G401.6 (cell line): ENCODE measurements at regions not wholly inside any gene's neighbourhood (a gene's known extent, or its start where the extent isn't known, plus 50 kb on each side); places are given as distances from the start of the nearest gene placed in this dataset.
"Not testable (repeated sequence)": the region's sequence is repeated elsewhere in the genome, so short reads cannot be mapped to it uniquely, and the experiment has no call there.

Experiments
- FAIRE-seq: peaks from 2 replicates; lab custom pipeline; 2012; peaks lifted over from hg19 to GRCh38; lab: Jason Lieb, UNC

DNA sequence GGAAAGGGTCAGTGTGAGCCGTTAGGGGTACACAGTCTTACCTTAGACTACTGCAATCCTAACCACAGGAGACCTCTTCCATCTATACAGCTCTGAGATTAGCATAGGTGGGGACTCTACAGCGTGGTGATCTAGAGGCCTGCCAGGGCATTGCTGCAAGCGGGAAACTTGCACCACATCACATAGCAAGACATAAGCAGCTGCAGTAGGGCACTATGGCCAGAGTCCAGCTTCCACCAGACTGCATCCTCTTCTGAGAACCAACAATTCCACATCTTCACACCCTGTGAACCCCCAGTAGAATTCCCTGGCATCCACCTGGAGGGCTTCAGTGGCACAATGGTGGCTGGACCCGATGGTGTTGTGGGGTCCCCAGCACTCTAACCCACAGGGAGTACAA is 1564.3 kb upstream of the PRR20A start:
- no peak for FAIRE-seq

DNA sequence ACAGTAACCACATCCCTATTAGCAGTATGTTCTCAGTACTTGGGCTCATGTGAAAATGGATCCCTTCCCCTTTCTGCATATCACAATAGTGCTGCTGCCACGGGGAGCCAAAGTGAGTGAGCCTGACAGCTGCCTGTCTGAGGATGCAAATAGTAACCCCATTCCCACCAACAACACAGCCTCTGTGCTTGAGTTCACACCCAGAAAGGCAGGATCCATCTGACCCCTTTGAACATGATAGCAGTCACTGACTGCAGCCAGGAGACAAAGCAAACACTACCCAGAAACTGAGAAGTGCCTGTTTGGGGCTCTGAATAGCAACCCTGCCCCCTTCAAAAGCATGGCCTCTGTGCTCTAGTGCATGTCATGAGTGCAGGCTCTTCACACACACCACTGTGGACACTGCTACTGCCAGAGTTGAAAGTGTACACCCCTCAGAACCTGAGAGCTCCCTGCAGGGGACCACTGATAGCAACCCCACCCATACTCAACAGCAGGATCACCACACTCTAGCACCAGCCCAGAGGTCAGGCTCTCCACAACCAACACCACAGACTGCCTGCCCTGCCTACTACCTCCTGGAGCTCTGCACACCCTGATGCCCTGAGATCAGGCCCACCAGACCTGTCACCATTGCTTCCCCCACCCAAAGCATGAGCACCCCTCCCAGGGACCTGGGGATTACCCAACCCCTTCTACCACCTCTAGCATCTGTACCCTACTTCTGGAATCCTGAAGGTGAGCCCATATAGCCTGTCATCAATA is 1563.5 kb upstream of the PRR20A start:
- FAIRE-seq: no peak

DNA sequence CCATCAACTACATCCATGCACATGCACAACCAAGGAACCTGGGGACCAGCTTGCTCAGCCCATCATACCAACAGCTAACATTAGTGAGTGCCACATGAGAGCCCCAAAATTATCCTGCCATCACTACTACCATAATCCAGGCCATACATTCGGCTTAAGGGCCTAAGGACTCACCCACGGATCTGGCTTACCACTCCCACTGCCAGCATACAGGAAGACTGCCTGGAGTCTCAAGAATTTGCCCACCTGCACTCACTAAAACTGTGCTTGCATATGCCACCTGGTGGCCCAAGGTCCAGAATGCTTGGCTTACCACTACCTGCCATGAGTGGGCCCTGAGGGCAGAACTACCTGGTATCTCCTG is 1562.9 kb upstream of the PRR20A start:
- FAIRE-seq: no peak

DNA sequence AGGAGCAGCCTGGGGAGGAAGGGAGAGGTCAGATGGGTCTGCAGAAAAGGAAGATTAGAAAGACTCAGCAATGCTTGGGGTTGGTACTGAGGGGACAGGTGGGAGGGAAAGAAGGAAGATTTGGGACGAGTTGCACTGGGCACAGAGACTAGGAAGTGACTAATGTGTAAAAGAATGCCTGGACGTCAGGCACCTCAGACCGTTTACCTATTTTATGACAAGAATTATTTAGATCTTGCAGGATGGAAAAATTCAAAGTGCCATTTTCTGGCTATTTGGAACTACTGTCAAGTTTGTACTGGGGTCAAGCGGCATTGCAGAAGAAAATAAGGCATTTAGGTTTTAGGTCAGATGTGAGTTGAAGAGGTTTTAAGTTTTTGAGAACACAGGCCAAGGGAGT is 1558.4 kb upstream of the PRR20A start:
- FAIRE-seq: not testable (repeated sequence)

DNA sequence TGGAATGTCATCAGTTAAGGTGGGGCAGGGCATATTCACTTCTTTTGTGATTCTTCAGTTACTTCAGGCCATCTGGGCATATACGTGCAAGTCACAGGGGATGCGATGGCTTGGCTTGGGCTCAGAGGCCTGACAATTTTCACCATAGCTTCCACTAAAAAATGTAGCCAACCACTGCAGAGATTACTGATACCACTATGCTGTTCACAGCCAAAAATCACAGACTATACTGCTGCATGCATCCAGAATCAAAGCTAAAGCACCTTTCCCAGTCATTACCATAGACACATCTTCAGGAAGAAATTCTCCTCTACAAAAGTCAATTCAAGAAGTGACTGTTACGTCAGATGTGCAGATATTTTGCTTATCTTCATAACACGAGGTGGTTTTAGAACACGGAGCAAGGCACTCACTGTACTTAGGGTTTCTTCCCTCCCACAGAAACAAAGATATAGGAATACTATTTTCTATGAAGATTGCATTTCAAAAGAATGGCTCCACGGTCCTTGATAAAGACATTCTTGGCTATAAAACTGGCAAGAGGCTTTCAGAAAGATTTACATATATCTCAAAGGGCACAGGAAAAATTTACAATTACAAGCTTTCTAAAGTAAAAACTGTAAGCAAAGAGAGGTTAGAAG is 1556.6 kb upstream of the PRR20A start:
- FAIRE-seq: no peak

DNA sequence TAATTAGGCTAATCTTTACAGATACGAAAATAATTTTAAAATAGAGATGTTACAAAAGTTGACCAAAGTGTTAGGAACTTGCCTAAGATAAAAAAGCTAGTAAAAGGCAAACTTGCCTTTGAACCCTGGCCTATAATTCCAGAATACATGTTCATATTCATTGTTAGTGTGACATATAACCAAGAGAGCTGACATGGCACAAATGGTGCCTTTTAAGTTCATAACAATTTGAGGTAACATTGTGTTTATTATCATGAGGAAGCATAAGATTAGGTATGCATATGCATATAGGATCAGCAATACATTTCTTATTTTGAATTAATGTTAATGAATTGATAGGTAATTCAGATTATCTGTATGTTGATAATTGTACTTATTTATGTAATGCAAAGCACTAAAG is 1537.9 kb upstream of the PRR20A start:
- no peak for FAIRE-seq

DNA sequence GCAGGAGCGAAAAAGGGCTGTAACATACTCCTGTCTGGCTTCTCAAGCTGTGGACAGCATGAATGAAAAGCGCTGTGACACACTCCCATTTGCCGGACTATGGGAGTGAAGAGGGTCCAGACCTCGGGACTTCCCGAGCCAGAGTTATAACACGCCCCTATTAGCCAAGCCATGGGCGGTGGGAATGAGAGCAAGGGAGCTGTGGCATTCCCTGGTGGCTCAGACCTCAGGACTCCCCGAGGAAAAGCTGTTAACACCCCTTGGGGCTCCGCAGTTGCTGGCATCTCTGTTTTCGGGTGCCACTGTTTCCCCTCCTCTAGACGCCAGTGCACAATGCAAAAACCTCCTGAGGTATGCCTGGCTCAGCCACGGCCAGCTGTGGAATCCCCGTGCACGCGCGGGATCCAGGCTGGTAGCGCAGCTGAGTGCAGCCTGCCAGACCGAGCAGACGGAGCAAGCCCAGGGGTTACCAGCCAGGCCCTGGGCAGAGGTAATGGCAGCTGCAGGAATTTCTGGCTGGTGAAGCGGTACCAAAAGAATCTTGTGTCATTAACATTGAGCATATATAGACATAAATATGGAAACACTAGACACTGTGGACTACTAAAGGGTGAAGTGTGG is 1534.6 kb upstream of the PRR20A start:
- FAIRE-seq: no peak

DNA sequence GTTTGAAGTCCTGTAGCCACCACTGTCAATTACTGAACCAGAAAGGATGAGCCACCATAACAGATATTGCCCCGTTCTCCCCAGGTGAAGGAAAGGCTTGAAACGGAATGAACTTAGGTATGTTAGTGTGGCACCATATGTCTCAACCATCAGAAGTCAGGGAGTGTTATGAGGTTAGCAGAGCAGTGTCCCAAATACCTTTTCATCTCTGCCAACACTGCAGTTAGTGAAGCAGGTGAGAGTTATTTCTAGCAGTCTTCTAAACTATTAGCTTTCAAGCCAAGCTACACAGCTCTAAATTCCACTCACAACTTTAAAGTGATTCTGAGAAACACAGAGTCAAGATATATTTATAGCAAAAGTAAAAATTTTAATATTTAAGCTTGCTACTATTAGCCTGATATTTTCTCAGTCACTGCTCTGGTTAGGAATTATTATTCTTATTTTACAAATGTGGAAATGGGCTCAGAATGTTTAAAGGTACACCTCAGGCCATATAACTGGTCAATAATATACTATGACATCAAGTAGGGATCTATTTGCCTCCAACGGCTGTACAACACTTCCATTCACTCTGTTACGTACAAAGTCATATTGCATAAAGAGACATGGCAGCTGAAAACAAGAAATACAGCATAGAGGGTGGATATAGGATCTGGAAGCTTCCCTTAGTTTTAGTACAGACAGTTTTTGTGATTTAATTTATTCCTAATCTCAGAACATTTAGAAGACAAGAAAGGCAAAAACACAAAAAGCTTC is 1527.1 kb upstream of the PRR20A start:
- no peak for FAIRE-seq

DNA sequence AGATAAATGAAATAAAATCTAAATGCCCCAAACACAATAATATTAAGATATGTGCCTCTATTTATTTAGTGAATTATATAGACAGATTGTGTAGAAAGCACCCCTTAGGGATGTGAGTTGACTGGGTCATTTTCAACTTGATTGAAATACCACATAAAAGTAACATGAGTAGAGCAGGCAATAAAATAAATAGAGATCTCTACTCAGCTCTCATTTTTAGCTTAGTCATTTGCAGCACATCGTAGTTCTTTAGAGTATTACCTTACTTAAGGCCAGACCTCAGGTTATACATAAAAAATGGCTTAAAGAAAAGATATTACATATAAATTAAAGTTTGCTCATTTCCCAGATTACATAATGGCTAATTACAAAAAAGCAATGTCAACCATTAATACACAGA is 1525.6 kb upstream of the PRR20A start:
- FAIRE-seq: no peak

DNA sequence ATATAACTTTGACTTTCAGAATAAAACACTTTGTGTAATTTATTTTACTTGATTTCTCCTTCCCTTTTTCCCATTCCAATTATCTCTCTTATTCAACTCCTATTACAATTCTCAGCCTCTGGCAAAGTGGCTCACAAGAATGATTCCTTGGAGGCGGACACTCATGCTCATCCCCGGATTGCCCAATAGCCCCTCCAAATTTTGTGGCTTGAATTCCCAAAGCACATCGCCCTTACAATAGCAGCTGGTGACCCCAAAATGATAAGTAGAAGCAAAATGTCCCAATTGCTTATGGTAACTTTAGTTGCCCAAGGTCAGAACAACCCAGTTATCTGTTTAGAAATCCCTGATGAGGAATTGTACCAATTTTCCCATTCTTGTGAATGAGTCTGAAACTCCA is 1523.5 kb upstream of the PRR20A start:
- FAIRE-seq: no peak

DNA sequence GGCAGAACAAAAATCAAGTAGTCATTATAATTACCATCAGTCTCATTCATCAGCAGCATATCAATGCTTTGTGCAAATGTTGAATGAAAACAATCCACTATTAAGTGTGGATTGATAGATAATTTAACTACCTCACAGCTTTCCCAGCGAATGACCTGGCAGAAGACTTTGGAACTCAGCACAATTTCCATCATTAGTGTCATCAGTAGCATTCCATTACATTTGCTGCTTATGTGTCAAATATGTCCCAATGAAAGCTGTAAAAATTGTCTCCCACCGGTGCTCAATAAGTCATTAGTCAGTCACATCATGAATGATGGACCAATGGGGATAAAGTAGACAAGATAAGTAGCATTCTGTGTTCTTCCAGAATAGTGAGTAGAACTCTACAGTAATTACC is 1513.5 kb upstream of the PRR20A start:
- FAIRE-seq: no peak

DNA sequence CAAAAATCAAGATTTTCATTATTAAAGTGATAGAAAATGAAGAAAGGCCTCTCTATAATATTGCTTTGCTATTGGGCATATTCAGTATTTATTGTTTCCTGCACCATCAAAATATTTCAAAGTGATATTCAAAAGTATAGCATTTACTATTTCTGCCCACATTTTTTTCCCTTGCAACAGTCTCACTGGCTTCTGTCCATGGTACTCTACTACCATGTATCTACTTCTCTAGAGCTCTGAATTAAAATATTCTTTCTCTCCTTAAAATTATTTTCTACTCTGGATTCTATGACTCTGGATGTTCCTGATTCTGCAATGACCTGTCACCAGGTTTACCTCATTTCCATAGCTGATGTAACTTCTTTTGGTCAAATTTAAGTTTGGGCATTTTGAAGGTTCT is 1508.3 kb upstream of the PRR20A start:
- no peak for FAIRE-seq

DNA sequence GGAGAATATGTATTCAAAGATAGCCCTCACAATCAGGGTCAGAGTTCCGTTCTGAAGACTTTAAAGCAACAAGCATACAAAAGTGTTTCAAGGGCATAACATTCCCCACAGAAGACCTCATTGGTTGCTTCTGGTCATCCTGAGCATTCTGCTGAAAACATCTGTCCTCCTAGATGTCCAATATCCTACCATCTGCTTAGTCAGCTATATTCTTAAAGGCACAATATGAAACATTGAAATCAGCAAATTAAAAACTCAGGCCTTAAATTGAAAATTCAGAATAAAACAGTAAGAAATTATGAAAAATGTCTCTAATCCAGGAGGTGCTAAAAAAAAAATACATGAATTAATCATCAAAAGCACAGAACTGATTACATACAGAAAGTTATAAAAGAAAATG is 1491.2 kb upstream of the PRR20A start:
- FAIRE-seq: no peak

DNA sequence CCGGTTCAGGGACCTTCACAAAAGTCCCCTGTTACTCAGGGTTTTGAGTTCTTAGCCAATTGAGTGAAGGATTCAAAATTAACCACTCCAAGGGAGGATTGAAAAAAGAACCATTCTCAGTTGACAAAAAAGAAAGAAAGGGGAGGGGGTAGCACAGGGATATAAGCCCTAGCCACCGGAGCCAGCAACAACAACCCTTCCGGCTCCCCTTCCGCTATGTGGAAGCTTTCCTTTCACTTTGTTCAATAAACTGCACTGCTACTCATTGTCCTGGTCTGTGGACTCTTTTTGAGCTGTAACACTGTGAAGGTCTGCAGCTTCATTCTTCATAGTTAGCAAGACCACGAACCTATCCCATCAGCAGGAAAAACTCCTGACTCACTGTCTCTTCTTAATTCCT is 1488.1 kb upstream of the PRR20A start:
- no peak for FAIRE-seq

DNA sequence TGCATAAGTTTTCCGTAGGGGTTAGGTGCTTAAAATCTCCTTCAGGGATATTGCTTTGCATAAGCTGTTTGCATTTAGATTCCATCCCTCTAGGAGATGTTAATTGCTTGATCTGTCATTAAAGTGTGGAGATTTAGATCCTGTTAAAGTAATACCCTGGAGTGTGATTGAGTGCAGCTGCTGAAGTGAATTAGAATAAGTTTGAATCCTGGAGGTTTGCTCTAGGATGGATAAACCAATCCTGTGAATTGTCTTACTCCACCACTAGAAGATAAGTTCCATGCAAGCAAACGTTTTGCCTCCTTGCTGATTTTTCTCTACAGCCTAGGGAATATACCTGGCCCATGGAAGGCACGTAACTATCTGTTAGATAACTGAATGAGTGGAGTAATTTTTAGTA is 1487.2 kb upstream of the PRR20A start:
- FAIRE-seq: no peak

DNA sequence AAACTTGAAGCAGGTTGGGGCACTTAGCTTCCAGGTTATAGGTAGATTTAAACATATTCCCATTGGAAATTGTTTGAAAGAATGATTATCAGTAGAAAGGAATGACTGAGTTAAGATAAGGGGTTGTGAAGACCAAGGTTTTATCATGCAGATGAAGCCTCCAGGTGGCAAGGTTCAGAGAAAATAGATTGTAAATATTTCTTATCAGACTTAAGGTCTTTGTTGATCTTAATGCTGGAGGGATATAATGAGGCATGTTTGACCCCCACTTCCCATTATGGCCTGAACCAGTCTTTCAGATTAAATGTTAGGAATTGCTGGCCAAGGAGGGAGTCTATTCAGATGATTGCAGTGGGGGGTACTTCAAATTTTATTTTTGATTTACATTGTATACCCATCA is 1486.5 kb upstream of the PRR20A start:
- no peak for FAIRE-seq

DNA sequence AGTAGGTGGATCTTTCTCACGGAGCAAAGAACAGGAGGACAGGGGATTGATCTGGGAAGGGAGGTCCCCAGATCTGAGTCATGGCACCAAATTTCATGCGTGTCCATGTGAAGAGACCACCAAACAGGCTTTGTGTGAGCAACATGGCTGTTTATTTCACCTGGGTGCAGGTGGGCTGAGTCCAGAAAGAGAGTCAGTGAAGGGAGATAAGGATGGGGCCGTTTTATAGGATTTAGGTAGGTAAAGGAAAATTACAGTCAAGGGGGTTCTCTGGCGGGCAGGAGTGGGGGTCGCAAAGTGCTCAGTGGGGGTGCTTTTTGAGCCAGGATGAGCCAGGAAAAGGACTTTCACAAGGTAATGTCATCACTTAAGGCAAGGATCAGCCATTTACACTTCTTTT is 1480.5 kb upstream of the PRR20A start:
- not testable (repeated sequence) for FAIRE-seq

DNA sequence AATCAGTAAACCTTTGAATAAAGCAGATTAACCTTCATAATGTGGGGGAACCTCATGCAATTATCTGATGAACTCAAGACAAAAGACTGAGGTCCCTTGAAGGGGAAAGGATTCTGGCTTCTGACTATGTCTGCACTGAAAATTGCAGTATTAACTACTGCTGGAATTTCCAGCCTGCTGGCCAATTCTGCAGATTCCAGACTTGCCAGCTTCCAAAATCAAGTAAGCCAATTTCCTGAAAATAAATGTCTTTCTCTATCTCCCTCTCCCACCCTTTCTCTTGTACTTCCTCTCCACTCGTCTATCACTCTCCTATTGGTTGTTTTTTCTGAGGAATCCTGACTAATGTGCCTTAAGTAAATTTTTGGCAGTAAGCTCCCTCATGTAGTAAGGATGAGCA is 1479.9 kb upstream of the PRR20A start:
- no peak for FAIRE-seq

DNA sequence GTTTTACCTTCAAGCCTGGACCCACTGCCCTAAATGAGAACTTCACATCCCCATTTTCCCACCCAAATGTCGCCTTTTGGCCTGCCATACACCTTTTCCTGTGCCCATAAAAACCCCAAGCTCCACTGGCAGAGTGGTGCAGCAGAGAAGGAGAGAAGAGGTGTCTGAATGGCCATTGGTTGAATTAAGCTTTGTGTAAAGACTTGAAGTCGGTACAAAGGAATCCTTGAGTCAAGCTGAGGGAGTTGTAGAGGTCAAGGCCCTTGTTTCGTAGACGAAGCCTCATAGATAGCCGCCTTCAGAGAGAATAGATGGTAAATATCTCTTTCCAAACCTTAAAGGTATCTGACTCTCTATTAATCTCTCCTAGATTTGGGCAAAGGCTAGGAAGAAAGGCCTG is 1479.2 kb upstream of the PRR20A start:
- FAIRE-seq: no peak

DNA sequence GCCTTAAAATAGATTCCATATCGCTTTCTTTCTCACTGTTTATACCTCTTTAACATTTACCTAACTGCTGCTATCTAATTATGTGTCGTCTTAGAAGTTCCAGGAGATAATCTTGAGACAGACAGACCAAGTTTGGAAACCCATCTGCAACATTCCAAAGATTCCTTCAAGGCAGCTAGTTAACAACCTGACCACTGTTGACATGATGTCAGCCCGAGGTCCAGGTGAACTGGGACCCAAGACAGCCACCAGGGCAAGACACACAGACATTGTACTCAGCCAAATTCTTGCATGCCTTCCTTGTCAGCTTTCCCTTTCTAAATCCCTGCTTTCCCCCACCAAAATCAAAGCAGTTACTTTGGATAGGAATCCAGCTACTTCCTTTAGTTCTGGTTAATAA is 1476.5 kb upstream of the PRR20A start:
- no peak for FAIRE-seq

DNA sequence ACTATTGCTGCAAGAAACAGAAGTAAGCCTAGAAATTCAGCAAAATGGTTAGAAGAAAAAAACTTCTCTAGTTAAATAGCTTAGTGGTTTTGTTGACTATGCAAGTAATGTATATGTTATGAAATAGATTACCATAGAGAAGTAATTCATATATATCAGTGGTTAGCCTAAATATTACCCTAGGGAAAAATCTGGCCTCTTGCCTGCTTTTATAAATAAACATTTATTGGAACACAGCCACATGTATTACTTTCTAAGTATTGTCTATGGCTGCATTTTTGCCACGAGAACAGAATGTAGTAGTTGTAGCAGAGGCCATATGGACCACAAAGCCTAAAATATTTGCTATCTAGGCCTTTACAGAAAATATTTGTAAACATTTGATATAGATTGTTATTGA is 1471.7 kb upstream of the PRR20A start:
- no peak for FAIRE-seq

DNA sequence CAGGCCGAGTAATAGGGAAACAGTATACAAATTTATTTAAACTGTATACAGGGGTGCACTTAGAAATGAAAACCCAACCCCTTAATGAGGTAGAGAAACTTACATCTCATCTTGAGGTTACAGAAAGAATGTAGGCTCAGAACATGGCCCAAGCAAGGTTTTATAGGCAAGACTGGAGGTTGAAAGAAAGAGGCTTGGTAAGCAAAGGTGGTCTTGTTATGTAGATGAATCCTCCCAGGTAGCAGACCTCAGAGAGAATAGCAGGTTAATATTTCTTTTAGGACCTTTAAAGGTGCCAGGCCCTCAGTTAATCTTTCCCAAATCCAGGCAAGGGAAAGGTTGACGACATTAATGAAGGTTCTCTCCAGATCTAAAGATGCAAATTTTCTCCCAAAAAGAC is 1466.8 kb upstream of the PRR20A start:
- FAIRE-seq: no peak

DNA sequence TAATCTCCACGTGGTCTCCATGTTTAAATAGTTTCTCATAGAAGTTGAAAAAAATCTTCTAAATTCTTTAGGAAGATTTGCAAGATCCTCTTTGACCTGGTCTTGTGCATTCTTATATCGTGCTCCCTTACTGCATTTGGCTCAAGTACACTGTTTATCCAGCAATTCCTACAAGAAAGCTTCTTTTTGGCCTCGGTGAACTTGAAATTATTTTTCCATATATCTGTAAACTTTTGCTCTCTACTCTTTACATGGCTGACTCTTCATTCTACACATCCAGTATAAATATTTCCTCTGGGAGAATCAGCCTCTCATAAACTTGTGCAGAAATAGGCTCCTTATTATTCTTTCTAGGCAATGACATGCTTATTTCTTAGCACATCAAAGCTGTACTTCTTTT is 1457.9 kb upstream of the PRR20A start:
- no peak for FAIRE-seq
